Vagina (tissue), 2 donors: ENCODE measurements at regions not wholly inside any gene's neighbourhood (a gene's known extent, or its start where the extent isn't known, plus 50 kb on each side); places are given as distances from the start of the nearest gene placed in this dataset.

Experiments used
- POLR2A ChIP-seq, 2 donors: fragments of 450-650 bp; IDR thresholded peaks; one replicate each; pipeline ENCODE4 v1.6.1; 2017; ENCODE audit warnings: antibody characterized with exemption in 2 of 2, mild to moderate bottlenecking in 2 of 2, moderate library complexity in 2 of 2
- POLR2AphosphoS5 ChIP-seq, 2 donors: sonication (generic); formaldehyde crosslinking; IDR thresholded peaks; one replicate each; pipeline ENCODE4 v1.9.0; 2017; ENCODE audit warnings: antibody characterized with exemption in 2 of 2, mild to moderate bottlenecking in 2 of 2, low read depth in 1 of 2; ENCODE audit not compliant: insufficient read depth in 1 of 2
- TF ChIP-seq, protein P1 (sequence below), 3 experiments: fragments of 450-650 bp in 2 of 3; fragments of 200-600 bp in 1 of 3; sonication (generic) in 1 of 3; IDR thresholded peaks; one replicate each; pipeline ENCODE4 v1.5.1; 2017 to 2019; ENCODE audit warnings: antibody characterized with exemption in 3 of 3, mild to moderate bottlenecking in 2 of 3, moderate library complexity in 2 of 3

DNA sequence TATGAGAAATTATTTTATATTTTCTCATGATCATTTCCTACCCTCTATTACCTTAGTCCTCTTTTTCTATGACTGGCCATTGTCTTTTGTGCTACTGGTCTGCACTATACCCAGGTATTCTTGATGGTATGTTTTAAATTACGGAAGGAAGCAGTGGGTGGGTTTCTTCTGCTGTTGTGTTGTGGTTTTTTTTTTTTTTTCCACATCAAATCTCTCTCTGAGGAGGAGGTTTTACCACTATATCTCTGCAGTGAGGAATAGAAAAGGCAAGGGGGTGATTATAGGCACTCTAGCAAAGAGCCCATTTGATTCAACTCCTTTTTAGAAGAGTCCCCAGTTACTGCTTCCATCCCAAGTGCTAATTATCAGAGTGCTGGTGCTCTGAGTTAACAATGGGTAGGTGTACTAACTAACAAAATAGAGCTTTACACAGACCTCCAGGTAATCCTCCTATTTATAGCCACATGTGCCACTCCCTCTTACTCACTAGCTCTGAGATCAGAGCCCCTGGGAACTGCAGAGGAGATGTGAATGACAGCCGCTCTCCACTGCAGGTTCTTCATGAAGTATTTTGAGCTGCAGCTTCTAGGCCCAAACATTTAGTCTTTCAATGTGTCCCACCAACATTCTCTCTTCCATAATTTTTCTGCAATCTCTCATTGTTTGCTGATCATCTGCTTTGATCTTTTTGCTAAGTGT lies 301.6 kb upstream of the GULP1 start:
- TF ChIP-seq POLR2AphosphoS5 (IDR thresholded peaks at IDR 0.05; ENCODE audit: insufficient read depth in 1 of 2, low read depth in 1 of 2) (no peak), POLR2A (IDR thresholded peaks at IDR 0.05) (no peak)
- TF ChIP-seq, protein P1, sequence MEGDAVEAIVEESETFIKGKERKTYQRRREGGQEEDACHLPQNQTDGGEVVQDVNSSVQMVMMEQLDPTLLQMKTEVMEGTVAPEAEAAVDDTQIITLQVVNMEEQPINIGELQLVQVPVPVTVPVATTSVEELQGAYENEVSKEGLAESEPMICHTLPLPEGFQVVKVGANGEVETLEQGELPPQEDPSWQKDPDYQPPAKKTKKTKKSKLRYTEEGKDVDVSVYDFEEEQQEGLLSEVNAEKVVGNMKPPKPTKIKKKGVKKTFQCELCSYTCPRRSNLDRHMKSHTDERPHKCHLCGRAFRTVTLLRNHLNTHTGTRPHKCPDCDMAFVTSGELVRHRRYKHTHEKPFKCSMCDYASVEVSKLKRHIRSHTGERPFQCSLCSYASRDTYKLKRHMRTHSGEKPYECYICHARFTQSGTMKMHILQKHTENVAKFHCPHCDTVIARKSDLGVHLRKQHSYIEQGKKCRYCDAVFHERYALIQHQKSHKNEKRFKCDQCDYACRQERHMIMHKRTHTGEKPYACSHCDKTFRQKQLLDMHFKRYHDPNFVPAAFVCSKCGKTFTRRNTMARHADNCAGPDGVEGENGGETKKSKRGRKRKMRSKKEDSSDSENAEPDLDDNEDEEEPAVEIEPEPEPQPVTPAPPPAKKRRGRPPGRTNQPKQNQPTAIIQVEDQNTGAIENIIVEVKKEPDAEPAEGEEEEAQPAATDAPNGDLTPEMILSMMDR (IDR thresholded peaks at IDR 0.05): no peak
